Kidney tubule cell (primary cell): ENCODE measurements at regions not wholly inside any gene's neighbourhood (a gene's known extent, or its start where the extent isn't known, plus 50 kb on each side); places are given as distances from the start of the nearest gene placed in this dataset.

Experiments used
- DNase-seq: peaks from one replicate; pipeline ENCODE4 v3.0.0-alpha.2; 2018; ENCODE audit warnings: low spot score

GRCh38 chr5:123873846-123874245 lies 361.9 kb downstream of the CSNK1G3 start:
- DNase-seq = no peak

GRCh38 chr5:123871373-123871772 lies 359.4 kb downstream of the CSNK1G3 start:
- DNase-seq = no peak

- no peak for DNase-seq
These were observed 356.9 kb downstream of the CSNK1G3 start for GRCh38 chr5:123868881-123869280.

- DNase-seq = no peak
These were observed 356.3 kb downstream of the CSNK1G3 start for GRCh38 chr5:123868267-123868666.

GRCh38 chr5:123865641-123866040 lies 353.7 kb downstream of the CSNK1G3 start:
- DNase-seq = peak; percentile 96

GRCh38 chr5:123864578-123864977 lies 352.6 kb downstream of the CSNK1G3 start:
- no peak for DNase-seq

GRCh38 chr5:123858938-123859337 lies 347.0 kb downstream of the CSNK1G3 start:
- no peak for DNase-seq

- DNase-seq = no peak
These were observed 344.8 kb downstream of the CSNK1G3 start for GRCh38 chr5:123856766-123857165.

- peak; percentile 74 for DNase-seq
These were observed 343.6 kb downstream of the CSNK1G3 start for GRCh38 chr5:123855609-123856008.

GRCh38 chr5:123845356-123846100 lies 333.6 kb downstream of the CSNK1G3 start:
- peak; percentile 42 for DNase-seq

- peak; percentile 66 for DNase-seq
These were observed 332.9 kb downstream of the CSNK1G3 start for GRCh38 chr5:123844873-123845272.

- no peak for DNase-seq
These were observed 323.4 kb downstream of the CSNK1G3 start for GRCh38 chr5:123835421-123835820.

GRCh38 chr5:123830575-123830974 lies 318.6 kb downstream of the CSNK1G3 start:
- no peak for DNase-seq

- no peak for DNase-seq
These were observed 315.8 kb downstream of the CSNK1G3 start for GRCh38 chr5:123827811-123828210.

- DNase-seq = peak; percentile 7
These were observed 307.9 kb downstream of the CSNK1G3 start for GRCh38 chr5:123819833-123820232.

- no peak for DNase-seq
These were observed 307.4 kb downstream of the CSNK1G3 start for GRCh38 chr5:123819386-123819785.

- DNase-seq = no peak
These were observed 305.3 kb downstream of the CSNK1G3 start for GRCh38 chr5:123817267-123817666.

- peak; percentile 4 for DNase-seq
These were observed 303.0 kb downstream of the CSNK1G3 start for GRCh38 chr5:123814801-123815470.

- peak; percentile 84 for DNase-seq
These were observed 302.1 kb downstream of the CSNK1G3 start for GRCh38 chr5:123813937-123814624.

- no peak for DNase-seq
These were observed 301.3 kb downstream of the CSNK1G3 start for GRCh38 chr5:123813264-123813663.

- DNase-seq = no peak
These were observed 299.9 kb downstream of the CSNK1G3 start for GRCh38 chr5:123811831-123812230.

GRCh38 chr5:123810746-123811340 lies 298.9 kb downstream of the CSNK1G3 start:
- no peak for DNase-seq

- DNase-seq = peak; percentile 47
These were observed 298.3 kb downstream of the CSNK1G3 start for GRCh38 chr5:123810253-123810652.
